ENCODE measurements at regions not wholly inside any gene's neighbourhood (a gene's known extent, or its start where the extent isn't known, plus 50 kb on each side); places are given as distances from the start of the nearest gene placed in this dataset.
"Not testable (repeated sequence)": the region's sequence is repeated elsewhere in the genome, so short reads cannot be mapped to it uniquely, and the experiment has no call there.

DNA sequence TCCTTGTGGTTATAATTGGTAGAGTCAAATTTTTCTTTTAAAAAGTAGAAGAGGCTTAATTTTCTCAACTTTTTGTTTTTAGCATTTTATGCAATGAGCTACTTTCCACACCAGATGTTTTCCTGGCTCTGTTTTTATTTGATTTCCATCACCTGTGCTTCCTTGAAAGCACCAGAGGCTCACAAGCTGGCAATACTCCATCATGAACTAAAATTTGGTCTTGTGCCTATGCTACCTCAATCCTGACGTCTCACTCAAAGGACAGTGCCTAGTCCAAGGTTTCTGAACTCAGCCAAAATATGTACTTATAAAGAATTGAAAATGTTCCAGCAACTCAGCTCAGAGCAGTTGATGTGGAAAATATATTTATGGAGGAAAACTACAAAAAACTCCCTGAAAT is 914.0 kb upstream of the PRKX start:
- no peaks in the 10 kb centered on the region for H3K36me3 ChIP-seq (ENCODE audit: insufficient read depth, low read length)
- H3K4me3 ChIP-seq (ENCODE audit: low read length), result no peak overlapping the region
- no peaks in the 10 kb centered on the region for H3K4me1 ChIP-seq (ENCODE audit: insufficient read depth, low read length)
- H3K27ac ChIP-seq (ENCODE audit: low read depth in 1 of 2, low read length in 2 of 2), result no peak overlapping the region
- no peaks in the 10 kb centered on the region for H3K27me3 Mint-ChIP-seq
- no peak overlapping the region for H3K27ac Mint-ChIP-seq
- H3K4me1 Mint-ChIP-seq (ENCODE audit: low read depth), result no peaks in the 10 kb centered on the region
- ChIA-PET POLR2A (no interaction called here), CTCF (no interaction called here)
- no peak overlapping the region for H3K4me3 Mint-ChIP-seq
- intact Hi-C loops (cut with DNase I, micrococcal nuclease), result no loop called here
- no peaks in the 10 kb centered on the region for H3K36me3 Mint-ChIP-seq (ENCODE audit: low read depth)
- no peak for ATAC-seq (ENCODE audit: poor library complexity)
- H3K9me3 Mint-ChIP-seq, result no peaks in the 10 kb centered on the region
- TF ChIP-seq, protein P1, sequence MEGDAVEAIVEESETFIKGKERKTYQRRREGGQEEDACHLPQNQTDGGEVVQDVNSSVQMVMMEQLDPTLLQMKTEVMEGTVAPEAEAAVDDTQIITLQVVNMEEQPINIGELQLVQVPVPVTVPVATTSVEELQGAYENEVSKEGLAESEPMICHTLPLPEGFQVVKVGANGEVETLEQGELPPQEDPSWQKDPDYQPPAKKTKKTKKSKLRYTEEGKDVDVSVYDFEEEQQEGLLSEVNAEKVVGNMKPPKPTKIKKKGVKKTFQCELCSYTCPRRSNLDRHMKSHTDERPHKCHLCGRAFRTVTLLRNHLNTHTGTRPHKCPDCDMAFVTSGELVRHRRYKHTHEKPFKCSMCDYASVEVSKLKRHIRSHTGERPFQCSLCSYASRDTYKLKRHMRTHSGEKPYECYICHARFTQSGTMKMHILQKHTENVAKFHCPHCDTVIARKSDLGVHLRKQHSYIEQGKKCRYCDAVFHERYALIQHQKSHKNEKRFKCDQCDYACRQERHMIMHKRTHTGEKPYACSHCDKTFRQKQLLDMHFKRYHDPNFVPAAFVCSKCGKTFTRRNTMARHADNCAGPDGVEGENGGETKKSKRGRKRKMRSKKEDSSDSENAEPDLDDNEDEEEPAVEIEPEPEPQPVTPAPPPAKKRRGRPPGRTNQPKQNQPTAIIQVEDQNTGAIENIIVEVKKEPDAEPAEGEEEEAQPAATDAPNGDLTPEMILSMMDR (IDR thresholded peaks at IDR 0.05), result no peak
- no peaks in the 10 kb centered on the region for H3K9me3 ChIP-seq (ENCODE audit: control insufficient read depth in 1 of 2, insufficient read depth in 1 of 2, low read length in 2 of 2)
- DNase-seq, result no peak
- H3K27me3 ChIP-seq (ENCODE audit: control insufficient read depth in 1 of 2, insufficient read depth in 2 of 2, low read length in 2 of 2), result no peaks in the 10 kb centered on the region

DNA sequence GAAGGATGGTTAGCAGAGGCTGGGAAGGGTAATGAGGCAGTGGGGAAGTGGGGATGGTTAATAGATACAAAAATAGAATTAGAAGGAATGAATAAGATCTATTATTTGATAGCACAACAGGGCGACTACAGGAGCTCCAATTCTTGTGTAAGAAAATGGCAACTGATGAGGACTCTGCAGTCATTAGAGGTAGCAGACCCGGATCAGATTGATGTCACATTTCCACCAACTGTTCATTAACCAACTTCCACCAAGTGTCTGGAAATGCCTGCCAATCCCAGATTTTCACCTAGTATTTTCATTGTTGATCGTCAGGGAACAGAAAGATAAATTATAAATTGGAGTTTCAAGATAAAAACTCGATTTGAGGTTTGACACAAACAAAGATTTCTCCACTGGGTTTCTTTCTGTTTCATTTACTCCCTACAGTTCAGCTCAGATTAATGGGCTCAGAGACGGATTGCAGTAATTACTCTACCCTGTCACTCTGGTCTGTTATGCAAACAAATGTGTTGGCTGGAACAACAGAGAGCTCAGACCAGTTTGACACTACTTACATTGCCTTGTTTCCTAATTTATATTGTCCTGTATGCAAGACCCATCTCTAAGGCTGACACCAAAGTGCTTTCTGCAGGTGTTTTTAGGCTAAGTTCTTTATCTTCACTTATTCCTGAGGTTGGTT is 909.2 kb upstream of the PRKX start:
- no peak overlapping the region for H3K27ac Mint-ChIP-seq
- TF ChIP-seq, protein P1 (IDR thresholded peaks at IDR 0.05), result no peak

DNA sequence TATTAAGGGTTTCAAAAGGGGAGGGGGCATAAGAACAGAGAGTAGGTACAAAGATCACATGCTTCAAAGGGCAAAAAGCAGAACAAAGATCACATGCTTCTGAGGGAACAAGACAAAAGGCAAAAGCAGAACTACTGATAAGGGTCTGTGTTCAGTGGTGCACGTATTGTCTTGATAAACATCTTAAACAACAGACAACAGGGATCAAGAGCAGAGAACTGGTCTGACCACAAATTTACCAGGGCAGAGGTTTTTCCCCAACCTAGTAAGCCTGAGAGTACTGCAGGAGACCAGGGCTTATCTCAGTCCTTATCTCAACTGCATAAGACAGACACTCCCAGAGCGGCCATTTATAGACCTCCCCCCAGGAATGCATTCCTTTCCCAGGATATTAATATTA is 900.2 kb upstream of the PRKX start:
- H3K27me3 Mint-ChIP-seq; H3K27ac ChIP-seq (ENCODE audit: low read depth in 1 of 2, low read length in 2 of 2); POLR2A ChIA-PET; H3K27ac Mint-ChIP-seq; ATAC-seq (ENCODE audit: poor library complexity); H3K4me3 Mint-ChIP-seq; H3K4me1 ChIP-seq (ENCODE audit: insufficient read depth, low read length); H3K4me3 ChIP-seq (ENCODE audit: low read length); H3K4me1 Mint-ChIP-seq (ENCODE audit: low read depth); intact Hi-C loops (cut with DNase I, micrococcal nuclease); H3K36me3 ChIP-seq (ENCODE audit: insufficient read depth, low read length); CTCF ChIA-PET; H3K9me3 ChIP-seq (ENCODE audit: control insufficient read depth in 1 of 2, insufficient read depth in 1 of 2, low read length in 2 of 2); H3K9me3 Mint-ChIP-seq; H3K36me3 Mint-ChIP-seq (ENCODE audit: low read depth); DNase-seq; H3K27me3 ChIP-seq (ENCODE audit: control insufficient read depth in 1 of 2, insufficient read depth in 2 of 2, low read length in 2 of 2): not testable (repeated sequence)

More for the DNA sequence above, 909.2 kb upstream of the PRKX start:
- Histone ChIP-seq H3K9me3 (ENCODE audit: control insufficient read depth in 1 of 2, insufficient read depth in 1 of 2, low read length in 2 of 2) (no peaks in the 10 kb centered on the region), H3K4me3 (ENCODE audit: low read length) (no peak overlapping the region), H3K27ac (ENCODE audit: low read depth in 1 of 2, low read length in 2 of 2) (no peak overlapping the region), H3K27me3 (ENCODE audit: control insufficient read depth in 1 of 2, insufficient read depth in 2 of 2, low read length in 2 of 2) (no peaks in the 10 kb centered on the region), H3K4me1 (ENCODE audit: insufficient read depth, low read length) (no peaks in the 10 kb centered on the region), H3K36me3 (ENCODE audit: insufficient read depth, low read length) (no peaks in the 10 kb centered on the region)
- CTCF ChIA-PET, result no interaction called here
- Mint-ChIP-seq H3K9me3 (no peaks in the 10 kb centered on the region), H3K4me3 (no peak overlapping the region), H3K36me3 (ENCODE audit: low read depth) (no peaks in the 10 kb centered on the region), H3K4me1 (ENCODE audit: low read depth) (no peaks in the 10 kb centered on the region), H3K27me3 (no peaks in the 10 kb centered on the region)
- POLR2A ChIA-PET, result no interaction called here
- ATAC-seq (ENCODE audit: poor library complexity) (no peak), DNase-seq (no peak)
- intact Hi-C loops (cut with DNase I, micrococcal nuclease), result no loop called here

DNA sequence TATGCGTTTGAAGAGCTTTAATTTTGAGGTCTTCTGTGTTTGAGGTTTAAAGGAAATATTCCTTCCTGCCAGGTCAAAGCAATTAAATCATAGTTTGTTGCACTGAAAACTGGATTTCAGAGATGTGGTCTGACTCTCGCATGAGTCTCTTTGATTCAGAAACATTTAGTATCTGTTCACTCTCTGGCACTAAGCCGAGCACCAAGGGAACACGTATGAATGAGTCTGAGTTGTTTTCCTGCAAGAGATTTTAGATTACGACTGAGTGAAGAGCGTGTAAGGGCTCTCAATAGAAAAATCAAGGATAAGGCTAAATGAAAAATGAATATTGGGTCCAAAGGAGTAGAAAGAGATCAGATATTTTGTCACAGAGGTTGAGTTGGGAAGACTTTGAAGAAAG is 875.4 kb upstream of the PRKX start:
- Mint-ChIP-seq H3K36me3 (ENCODE audit: low read depth) (no peaks in the 10 kb centered on the region), H3K27ac (no peak overlapping the region), H3K9me3 (peaks cover 3% of the 10 kb centered on the region), H3K4me1 (ENCODE audit: low read depth) (no peaks in the 10 kb centered on the region), H3K4me3 (no peak overlapping the region), H3K27me3 (no peaks in the 10 kb centered on the region)
- TF ChIP-seq, protein P1 (IDR thresholded peaks at IDR 0.05), result no peak
- no peaks in the 10 kb centered on the region for H3K4me1 ChIP-seq (ENCODE audit: insufficient read depth, low read length)
- H3K9me3 ChIP-seq (ENCODE audit: control insufficient read depth in 1 of 2, insufficient read depth in 1 of 2, low read length in 2 of 2), result no peaks in the 10 kb centered on the region
- POLR2A ChIA-PET, result no interaction called here
- DNase-seq, result no peak
- no peak overlapping the region for H3K4me3 ChIP-seq (ENCODE audit: low read length)
- H3K27ac ChIP-seq (ENCODE audit: low read depth in 1 of 2, low read length in 2 of 2), result no peak overlapping the region
- no peaks in the 10 kb centered on the region for H3K36me3 ChIP-seq (ENCODE audit: insufficient read depth, low read length)
- CTCF ChIA-PET, result no interaction called here
- H3K27me3 ChIP-seq (ENCODE audit: control insufficient read depth in 1 of 2, insufficient read depth in 2 of 2, low read length in 2 of 2), result no peaks in the 10 kb centered on the region
- intact Hi-C loops (cut with DNase I, micrococcal nuclease), result no loop called here
- ATAC-seq (ENCODE audit: poor library complexity), result no peak

Measured in CD4-positive, alpha-beta T cell (primary cell).